GM23338 (cell line): ENCODE measurements at regions not wholly inside any gene's neighbourhood (a gene's known extent, or its start where the extent isn't known, plus 50 kb on each side); places are given as distances from the start of the nearest gene placed in this dataset.

Experiments used
- CTCF ChIP-seq, 2 experiments: fragments of 200-600 bp in 1 of 2; sonication (generic) in 1 of 2; conservative IDR thresholded peaks; 2 replicates each; pipeline versions ENCODE4 v1.5.1 to v1.6.1; 2016 to 2017; ENCODE audit warnings: antibody characterized with exemption in 2 of 2, low read depth in 2 of 2, mild to moderate bottlenecking in 2 of 2, moderate library complexity in 1 of 2
- POLR2AphosphoS5 ChIP-seq: IDR thresholded peaks from 2 replicates; pipeline ENCODE4 v1.6.1; 2016; ENCODE audit warnings: antibody characterized with exemption, low read depth

DNA sequence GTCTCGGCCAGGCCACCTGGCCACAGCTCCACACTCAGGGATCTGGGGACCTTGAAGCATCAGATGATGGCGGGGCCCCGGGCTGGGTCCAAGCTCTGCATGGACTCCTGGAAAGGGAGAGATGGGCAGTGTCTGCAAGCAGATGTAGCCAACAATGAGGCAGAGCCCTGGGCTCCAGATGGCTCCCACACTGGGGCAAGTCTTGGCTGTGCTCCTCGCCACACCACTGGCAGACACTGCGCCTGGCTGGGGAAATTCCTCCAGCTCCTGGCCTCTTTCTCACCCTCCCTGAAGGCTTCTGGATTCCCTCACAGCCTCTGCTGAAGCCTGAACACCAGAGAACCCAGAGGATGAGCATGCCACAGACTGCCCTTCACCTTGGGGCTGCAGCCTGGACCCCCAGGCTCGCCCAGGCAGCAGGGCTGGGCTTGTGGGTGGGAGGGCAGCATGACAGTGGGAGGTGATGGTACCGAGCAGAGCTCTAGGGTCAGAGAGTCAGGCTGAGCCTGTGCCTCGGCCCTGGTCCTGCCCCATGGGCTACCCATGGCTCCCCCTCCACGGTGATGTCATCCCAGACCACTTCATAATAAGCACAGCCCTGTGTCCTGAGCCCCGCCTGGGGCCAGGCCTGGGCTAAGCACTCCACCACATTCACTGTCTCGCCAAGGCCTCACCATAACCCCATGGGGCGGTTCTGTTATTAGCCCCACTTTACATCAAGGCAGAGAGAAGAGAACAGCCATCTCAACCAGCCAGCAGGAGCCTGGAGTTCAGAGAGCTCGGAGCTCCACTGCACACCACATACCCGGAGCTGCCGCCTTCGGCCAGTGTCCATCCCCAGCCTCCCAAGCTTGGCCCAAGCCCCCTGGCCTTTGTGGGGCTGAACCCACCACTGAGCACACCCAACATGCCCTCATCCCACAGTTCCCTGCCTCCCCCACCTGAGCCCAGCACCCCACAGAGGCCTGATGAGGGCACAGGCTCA, 62.2 kb upstream of the ADAMTS2 start:
- TF ChIP-seq POLR2AphosphoS5: no peak
- TF ChIP-seq CTCF (conservative IDR thresholded peaks at IDR 0.05; ENCODE audit: low read depth in 2 of 2): no peak
